ENCODE measurements at regions not wholly inside any gene's neighbourhood (a gene's known extent, or its start where the extent isn't known, plus 50 kb on each side); places are given as distances from the start of the nearest gene placed in this dataset.

DNA sequence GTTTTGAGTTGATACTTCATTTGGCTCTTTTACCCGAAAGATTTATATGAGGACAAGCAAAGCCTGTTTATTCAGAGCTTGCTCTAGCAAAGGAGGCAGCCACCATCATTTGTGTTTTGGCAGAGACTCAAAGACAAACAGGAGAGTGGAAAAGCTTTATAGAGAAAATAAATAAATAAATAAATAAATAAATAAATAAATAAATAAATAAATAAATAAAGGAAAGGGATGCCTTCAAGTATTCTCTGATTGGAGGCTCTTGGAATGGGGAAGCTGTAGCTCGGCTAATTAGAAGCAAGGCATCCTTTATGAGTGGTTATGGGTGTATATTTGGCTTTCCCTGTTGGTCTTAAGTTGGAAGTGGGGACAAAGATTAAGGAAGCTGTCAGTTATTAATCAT, 229.8 kb downstream of the RASSF9 start:
- Histone ChIP-seq H3K27me3 (no peaks in the 10 kb centered on the region), H3K4me1 (no peaks in the 10 kb centered on the region), H3K9me3 (no peaks in the 10 kb centered on the region), H3K4me3 (ENCODE audit: low read depth, low read length) (no peak overlapping the region), H3K36me3 (no peaks in the 10 kb centered on the region)
- TF ChIP-seq, protein P1, sequence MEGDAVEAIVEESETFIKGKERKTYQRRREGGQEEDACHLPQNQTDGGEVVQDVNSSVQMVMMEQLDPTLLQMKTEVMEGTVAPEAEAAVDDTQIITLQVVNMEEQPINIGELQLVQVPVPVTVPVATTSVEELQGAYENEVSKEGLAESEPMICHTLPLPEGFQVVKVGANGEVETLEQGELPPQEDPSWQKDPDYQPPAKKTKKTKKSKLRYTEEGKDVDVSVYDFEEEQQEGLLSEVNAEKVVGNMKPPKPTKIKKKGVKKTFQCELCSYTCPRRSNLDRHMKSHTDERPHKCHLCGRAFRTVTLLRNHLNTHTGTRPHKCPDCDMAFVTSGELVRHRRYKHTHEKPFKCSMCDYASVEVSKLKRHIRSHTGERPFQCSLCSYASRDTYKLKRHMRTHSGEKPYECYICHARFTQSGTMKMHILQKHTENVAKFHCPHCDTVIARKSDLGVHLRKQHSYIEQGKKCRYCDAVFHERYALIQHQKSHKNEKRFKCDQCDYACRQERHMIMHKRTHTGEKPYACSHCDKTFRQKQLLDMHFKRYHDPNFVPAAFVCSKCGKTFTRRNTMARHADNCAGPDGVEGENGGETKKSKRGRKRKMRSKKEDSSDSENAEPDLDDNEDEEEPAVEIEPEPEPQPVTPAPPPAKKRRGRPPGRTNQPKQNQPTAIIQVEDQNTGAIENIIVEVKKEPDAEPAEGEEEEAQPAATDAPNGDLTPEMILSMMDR (IDR thresholded peaks at IDR 0.05; ENCODE audit: low read depth, low read length) = no peak
- DNase-seq = no peak

DNA sequence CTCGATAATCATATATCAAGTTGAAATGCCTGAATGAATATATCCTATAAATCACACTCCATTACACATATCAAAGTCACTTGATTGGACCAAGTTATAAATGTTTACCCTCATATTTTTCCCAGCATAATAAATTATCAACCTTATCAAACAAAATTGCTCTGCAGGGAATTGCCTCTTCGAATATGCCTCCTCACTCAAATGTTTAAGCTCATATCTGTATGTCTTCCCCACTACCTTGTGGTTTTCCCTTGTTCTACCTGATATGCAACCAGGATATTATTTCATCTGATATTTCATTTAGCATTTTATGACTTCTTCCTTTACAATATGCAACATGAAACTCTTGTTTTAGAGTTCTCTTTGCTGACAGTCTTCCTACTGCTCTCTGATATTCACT, 226.4 kb downstream of the RASSF9 start:
- TF ChIP-seq, protein P1 (IDR thresholded peaks at IDR 0.05; ENCODE audit: low read depth, low read length) = no peak
- no peak for DNase-seq
- Histone ChIP-seq H3K27me3 (no peaks in the 10 kb centered on the region), H3K36me3 (no peaks in the 10 kb centered on the region), H3K4me3 (ENCODE audit: low read depth, low read length) (no peak overlapping the region), H3K9me3 (no peaks in the 10 kb centered on the region), H3K4me1 (no peaks in the 10 kb centered on the region)

DNA sequence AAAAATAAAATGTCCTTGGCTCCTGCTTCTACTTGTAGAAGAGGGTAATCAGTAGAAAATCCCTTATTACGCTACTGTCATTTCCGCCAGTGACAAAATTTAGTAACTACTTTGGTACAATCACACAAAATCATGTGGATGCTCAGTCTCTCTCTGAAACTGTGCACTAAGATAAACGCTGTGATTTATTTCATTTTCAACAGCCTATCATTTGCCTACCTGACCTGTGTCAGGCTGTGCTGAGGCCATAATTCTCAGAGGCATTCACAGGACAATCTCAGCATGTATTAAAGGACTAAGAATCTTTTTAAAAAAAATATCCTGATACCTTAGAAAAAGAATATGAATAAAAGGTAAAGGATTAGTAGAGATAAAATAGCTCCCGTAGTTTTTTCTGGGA, 226.0 kb downstream of the RASSF9 start:
- Histone ChIP-seq H3K4me1 (no peaks in the 10 kb centered on the region), H3K4me3 (ENCODE audit: low read depth, low read length) (no peak overlapping the region), H3K9me3 (no peaks in the 10 kb centered on the region), H3K36me3 (no peaks in the 10 kb centered on the region), H3K27me3 (no peaks in the 10 kb centered on the region)
- DNase-seq = no peak
- TF ChIP-seq, protein P1 (IDR thresholded peaks at IDR 0.05; ENCODE audit: low read depth, low read length) = no peak

DNA sequence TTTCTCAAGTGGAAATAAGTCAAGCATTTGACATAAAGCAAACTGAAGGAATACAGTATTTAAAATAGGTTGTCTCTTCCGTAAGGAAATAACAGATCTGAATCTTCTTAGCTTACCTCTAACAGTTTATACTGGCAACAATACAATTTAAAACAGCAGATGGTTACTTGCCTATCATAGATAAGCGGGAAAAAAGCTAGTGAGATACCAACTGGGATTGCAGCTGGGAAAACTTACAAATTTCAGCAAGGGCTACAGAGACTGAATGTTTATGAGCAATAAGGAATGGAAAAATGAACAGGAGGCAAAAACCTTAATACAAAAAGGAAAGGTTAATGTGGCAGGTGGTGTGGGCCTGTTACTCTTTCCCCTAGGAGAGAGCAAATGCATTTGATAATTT, 220.0 kb downstream of the RASSF9 start:
- H3K9me3 ChIP-seq = no peaks in the 10 kb centered on the region
- no peaks in the 10 kb centered on the region for H3K36me3 ChIP-seq
- H3K27me3 ChIP-seq = no peaks in the 10 kb centered on the region
- H3K4me3 ChIP-seq (ENCODE audit: low read depth, low read length) = no peak overlapping the region
- no peaks in the 10 kb centered on the region for H3K4me1 ChIP-seq
- DNase-seq = no peak
- TF ChIP-seq, protein P1 (IDR thresholded peaks at IDR 0.05; ENCODE audit: low read depth, low read length) = no peak

- Histone ChIP-seq H3K4me3 (ENCODE audit: low read depth, low read length) (no peak overlapping the region), H3K9me3 (no peaks in the 10 kb centered on the region), H3K4me1 (no peaks in the 10 kb centered on the region), H3K27me3 (no peaks in the 10 kb centered on the region), H3K36me3 (no peaks in the 10 kb centered on the region)
- TF ChIP-seq, protein P1 (IDR thresholded peaks at IDR 0.05; ENCODE audit: low read depth, low read length) = no peak
- DNase-seq = no peak
These were observed 218.7 kb downstream of the RASSF9 start for GRCh38 chr12:85617307-85618091.

GRCh38 chr12:85621041-85621440, 215.2 kb downstream of the RASSF9 start:
- H3K9me3 ChIP-seq = no peaks in the 10 kb centered on the region
- no peak for DNase-seq
- no peak overlapping the region for H3K4me3 ChIP-seq (ENCODE audit: low read depth, low read length)
- TF ChIP-seq, protein P1 (IDR thresholded peaks at IDR 0.05; ENCODE audit: low read depth, low read length) = no peak
- H3K27me3 ChIP-seq = no peaks in the 10 kb centered on the region
- H3K4me1 ChIP-seq = no peaks in the 10 kb centered on the region
- no peaks in the 10 kb centered on the region for H3K36me3 ChIP-seq
